SK-N-SH (cell line): ENCODE measurements at regions not wholly inside any gene's neighbourhood (a gene's known extent, or its start where the extent isn't known, plus 50 kb on each side); places are given as distances from the start of the nearest gene placed in this dataset.

Experiments
- CTCF ChIA-PET: fragments of 300-600, 350-600 bp; formaldehyde crosslinking; extraction: SDS; loops from one replicate; lab custom pipeline; 2021; lab: Yijun Ruan, JAX
- POLR2A ChIA-PET: fragments of 350-600 bp; sonication (Branson Sonifier 250); formaldehyde crosslinking; extraction: SDS; loops from one replicate; lab custom pipeline; 2020; ENCODE audit warnings: antibody characterized with exemption, inconsistent platforms; lab: Yijun Ruan, JAX
- DNase-seq: peaks from one replicate; pipeline ENCODE4 v3.0.0; 2012
- H2AFZ ChIP-seq: fragments of 200-600 bp; sonication (generic); 2 replicates; pipeline ENCODE4 v1.8.1; 2016; ENCODE audit warnings: antibody characterized with exemption, mild to moderate bottlenecking, low read depth
- H3F3A ChIP-seq: fragments of 200-600 bp; sonication (generic); replicated peaks from 2 replicates; pipeline ENCODE3; 2016; ENCODE audit warnings: antibody characterized with exemption, mild to moderate bottlenecking; ENCODE audit not compliant: insufficient read depth
- H3K27ac ChIP-seq, 2 experiments: fragments of 200-500 bp in 1 of 2; fragments of 200-600 bp in 1 of 2; sonication (Bioruptor generic) in 1 of 2; sonication (generic), shearing (Covaris generic) in 1 of 2; 2 replicates each; pipeline versions ENCODE4 v1.5.1 to v1.6.1; 2014 to 2016; ENCODE audit warnings: low read depth in 2 of 2, inconsistent platforms in 1 of 2, low read length in 1 of 2, mild to moderate bottlenecking in 1 of 2, mixed read lengths in 1 of 2
- H3K27me3 ChIP-seq: fragments of 200-600 bp; sonication (generic), shearing (Covaris generic); 2 replicates; pipeline ENCODE4 v1.6.1; 2016; ENCODE audit warnings: mixed run types; ENCODE audit not compliant: insufficient read depth
- H3K36me3 ChIP-seq, 2 experiments: fragments of 200-500 bp in 1 of 2; fragments of 200-600 bp in 1 of 2; sonication (Bioruptor generic) in 1 of 2; sonication (generic) in 1 of 2; replicated peaks in 1 of 2; 2 replicates each; pipeline versions ENCODE3 to v1.5.1; 2014 to 2016; ENCODE audit warnings: low read length in 1 of 2, mild to moderate bottlenecking in 1 of 2; ENCODE audit not compliant: insufficient read depth in 2 of 2, control insufficient read depth in 1 of 2
- H3K4me1 ChIP-seq, 2 experiments: fragments of 200-500 bp in 1 of 2; fragments of 200-600 bp in 1 of 2; sonication (Bioruptor generic) in 1 of 2; sonication (generic), shearing (Covaris generic) in 1 of 2; 2 replicates each; pipeline versions ENCODE4 v1.5.1 to v1.6.1; 2014 to 2016; ENCODE audit warnings: low read depth in 1 of 2, low read length in 1 of 2, mixed run types in 1 of 2; ENCODE audit not compliant: insufficient read depth in 2 of 2, control insufficient read depth in 1 of 2
- H3K4me2 ChIP-seq: fragments of 200-600 bp; sonication (generic), shearing (Covaris generic); 2 replicates; pipeline ENCODE4 v1.6.1; 2017; ENCODE audit warnings: mixed run types
- H3K4me3 ChIP-seq, 2 experiments: fragments of 200-500 bp in 1 of 2; fragments of 200-600 bp in 1 of 2; sonication (Bioruptor generic) in 1 of 2; sonication (generic), shearing (Covaris generic) in 1 of 2; 2 replicates each; pipeline versions ENCODE4 v1.5.1 to v1.8.1; 2014 to 2016; ENCODE audit warnings: low read depth in 2 of 2, inconsistent platforms in 1 of 2, low read length in 1 of 2, mild to moderate bottlenecking in 1 of 2, mixed read lengths in 1 of 2, moderate library complexity in 1 of 2
- H3K79me2 ChIP-seq: fragments of 200-600 bp; sonication (generic); 2 replicates; pipeline ENCODE4 v1.8.1; 2017; ENCODE audit warnings: mild to moderate bottlenecking; ENCODE audit not compliant: insufficient read depth
- H3K9ac ChIP-seq: fragments of 200-600 bp; sonication (generic); 2 replicates; pipeline ENCODE4 v1.6.1; 2017; ENCODE audit warnings: mixed run types
- H3K9me2 ChIP-seq: fragments of 200-600 bp; sonication (generic); 2 replicates; pipeline ENCODE4 v1.6.1; 2017; ENCODE audit warnings: mixed run types
- H3K9me3 ChIP-seq: fragments of 200-600 bp; sonication (generic); 2 replicates; pipeline ENCODE4 v1.6.1; 2017; ENCODE audit warnings: mixed run types, mild to moderate bottlenecking, moderate library complexity
- H4K20me1 ChIP-seq: fragments of 200-600 bp; sonication (generic); 2 replicates; pipeline ENCODE4 v1.6.1; 2017; ENCODE audit warnings: mild to moderate bottlenecking, mixed run types; ENCODE audit not compliant: insufficient read depth
- CHD2 ChIP-seq: fragments of 150-350 bp; IDR thresholded peaks from 2 replicates; pipeline ENCODE4 v1.6.1; 2018; ENCODE audit warnings: low read length; ENCODE audit not compliant: partially characterized antibody
- EP300 ChIP-seq, 2 experiments: IDR thresholded peaks; 2 replicates each; pipeline versions ENCODE4 v1.4.0 to v1.6.1; 2012; ENCODE audit warnings: borderline replicate concordance in 1 of 2, low read depth in 1 of 2, low read length in 1 of 2
- EZH2phosphoT487 ChIP-seq: fragments of 200-600 bp; sonication (generic); IDR thresholded peaks from 2 replicates; pipeline ENCODE4 v1.6.1; 2017; ENCODE audit warnings: low read depth, mixed run types, mild to moderate bottlenecking, antibody characterized with exemption, moderate library complexity, borderline replicate concordance
- FOSL2 ChIP-seq: IDR thresholded peaks from 2 replicates; pipeline ENCODE4 v1.4.0; 2012; ENCODE audit warnings: low read depth, mild to moderate bottlenecking, moderate library complexity, borderline replicate concordance
- FOXJ3 ChIP-seq: sonication (generic); formaldehyde crosslinking; IDR thresholded peaks from 2 replicates; pipeline ENCODE4 v1.5.1; 2020; ENCODE audit warnings: mild to moderate bottlenecking, missing genetic modification reagents
- FOXM1 ChIP-seq: IDR thresholded peaks from 2 replicates; pipeline ENCODE4 v1.4.0; 2012; ENCODE audit warnings: low read depth, mild to moderate bottlenecking
- GABPA ChIP-seq: IDR thresholded peaks from 2 replicates; pipeline ENCODE4 v1.4.0; 2012; ENCODE audit warnings: low read depth, mild to moderate bottlenecking
- NFIC ChIP-seq: IDR thresholded peaks from 2 replicates; pipeline ENCODE4 v1.4.0; 2012; ENCODE audit warnings: borderline replicate concordance
- NRF1 ChIP-seq: IDR thresholded peaks from 2 replicates; pipeline ENCODE4 v1.6.1; 2012; ENCODE audit warnings: low read depth, mild to moderate bottlenecking, low read length
- RAD21 ChIP-seq: IDR thresholded peaks from 2 replicates; pipeline ENCODE4 v1.6.1; 2012; ENCODE audit warnings: mild to moderate bottlenecking, low read length
- RCOR1 ChIP-seq: fragments of 150-350 bp; IDR thresholded peaks from 2 replicates; pipeline ENCODE4 v1.6.1; 2017; ENCODE audit warnings: antibody characterized with exemption, low read length
- REST ChIP-seq: IDR thresholded peaks from 2 replicates; pipeline ENCODE4 v1.6.1; 2012; ENCODE audit warnings: mild to moderate bottlenecking, low read depth, low read length, moderate library complexity
- RFX5 ChIP-seq: IDR thresholded peaks from 2 replicates; pipeline ENCODE4 v1.6.1; 2012; ENCODE audit warnings: mild to moderate bottlenecking, improper control_type of control experiment, low read length
- RXRA ChIP-seq: IDR thresholded peaks from 2 replicates; pipeline ENCODE4 v1.4.0; 2012; ENCODE audit warnings: low read depth, mild to moderate bottlenecking, borderline replicate concordance
- SMC3 ChIP-seq: IDR thresholded peaks from 2 replicates; pipeline ENCODE4 v1.6.1; 2012; ENCODE audit warnings: low read depth, low read length, improper control_type of control experiment
- TCF12 ChIP-seq: IDR thresholded peaks from 2 replicates; pipeline ENCODE4 v1.4.0; 2012
- TEAD4 ChIP-seq: IDR thresholded peaks from 2 replicates; pipeline ENCODE4 v1.4.0; 2012; ENCODE audit warnings: mild to moderate bottlenecking, borderline replicate concordance; ENCODE audit not compliant: insufficient read depth
- WGBS: methylation state at CpG from one replicate; pipeline ENCODE4 v1.1.6; 2017; ENCODE audit warnings: low lambda C conversion rate; 5-methylcytosine and 5-hydroxymethylcytosine counted together
- TF ChIP-seq, protein P1 (sequence below): IDR thresholded peaks from 2 replicates; pipeline ENCODE4 v1.4.0; 2012; ENCODE audit warnings: low read depth, borderline replicate concordance
- TF ChIP-seq, protein P2 (sequence below): fragments of 200-600 bp; sonication (generic); IDR thresholded peaks from 2 replicates; pipeline ENCODE4 v1.6.1; 2017; ENCODE audit warnings: antibody characterized with exemption, mild to moderate bottlenecking, moderate library complexity
- TF ChIP-seq, protein P3 (sequence below): IDR thresholded peaks from 2 replicates; pipeline ENCODE4; 2012

DNA sequence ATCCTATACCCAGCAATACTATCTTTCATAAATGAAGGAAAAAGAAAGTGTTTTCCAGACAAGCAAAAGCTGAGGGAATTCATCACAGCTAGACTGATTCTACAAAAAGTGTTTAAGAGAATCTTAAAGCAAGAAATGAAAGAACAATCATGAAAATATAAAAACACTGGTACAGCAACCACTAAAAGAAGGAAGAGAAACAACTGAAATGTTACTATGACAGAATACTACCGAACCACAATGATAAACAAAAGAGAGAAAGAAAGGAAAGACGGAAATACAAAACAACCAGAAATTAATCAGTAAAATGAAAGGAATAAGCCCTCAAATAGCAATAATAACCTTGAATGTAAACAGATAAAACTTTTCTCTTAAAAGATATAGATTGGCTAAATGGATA, 110.8 kb upstream of the AFF2 start:
- no peaks in the 10 kb centered on the region for H3K27me3 ChIP-seq
- no peaks in the 10 kb centered on the region for H3K79me2 ChIP-seq
- TF ChIP-seq CHD2, result no peak
- TF ChIP-seq, protein P1, sequence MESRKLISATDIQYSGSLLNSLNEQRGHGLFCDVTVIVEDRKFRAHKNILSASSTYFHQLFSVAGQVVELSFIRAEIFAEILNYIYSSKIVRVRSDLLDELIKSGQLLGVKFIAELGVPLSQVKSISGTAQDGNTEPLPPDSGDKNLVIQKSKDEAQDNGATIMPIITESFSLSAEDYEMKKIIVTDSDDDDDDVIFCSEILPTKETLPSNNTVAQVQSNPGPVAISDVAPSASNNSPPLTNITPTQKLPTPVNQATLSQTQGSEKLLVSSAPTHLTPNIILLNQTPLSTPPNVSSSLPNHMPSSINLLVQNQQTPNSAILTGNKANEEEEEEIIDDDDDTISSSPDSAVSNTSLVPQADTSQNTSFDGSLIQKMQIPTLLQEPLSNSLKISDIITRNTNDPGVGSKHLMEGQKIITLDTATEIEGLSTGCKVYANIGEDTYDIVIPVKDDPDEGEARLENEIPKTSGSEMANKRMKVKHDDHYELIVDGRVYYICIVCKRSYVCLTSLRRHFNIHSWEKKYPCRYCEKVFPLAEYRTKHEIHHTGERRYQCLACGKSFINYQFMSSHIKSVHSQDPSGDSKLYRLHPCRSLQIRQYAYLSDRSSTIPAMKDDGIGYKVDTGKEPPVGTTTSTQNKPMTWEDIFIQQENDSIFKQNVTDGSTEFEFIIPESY, result no peak
- no peak for TF ChIP-seq EZH2phosphoT487
- no peak for TF ChIP-seq RFX5
- TF ChIP-seq GABPA, result no peak
- TF ChIP-seq NRF1, result no peak
- TF ChIP-seq NFIC, result no peak
- no peak for TF ChIP-seq FOXM1
- TF ChIP-seq, protein P2, sequence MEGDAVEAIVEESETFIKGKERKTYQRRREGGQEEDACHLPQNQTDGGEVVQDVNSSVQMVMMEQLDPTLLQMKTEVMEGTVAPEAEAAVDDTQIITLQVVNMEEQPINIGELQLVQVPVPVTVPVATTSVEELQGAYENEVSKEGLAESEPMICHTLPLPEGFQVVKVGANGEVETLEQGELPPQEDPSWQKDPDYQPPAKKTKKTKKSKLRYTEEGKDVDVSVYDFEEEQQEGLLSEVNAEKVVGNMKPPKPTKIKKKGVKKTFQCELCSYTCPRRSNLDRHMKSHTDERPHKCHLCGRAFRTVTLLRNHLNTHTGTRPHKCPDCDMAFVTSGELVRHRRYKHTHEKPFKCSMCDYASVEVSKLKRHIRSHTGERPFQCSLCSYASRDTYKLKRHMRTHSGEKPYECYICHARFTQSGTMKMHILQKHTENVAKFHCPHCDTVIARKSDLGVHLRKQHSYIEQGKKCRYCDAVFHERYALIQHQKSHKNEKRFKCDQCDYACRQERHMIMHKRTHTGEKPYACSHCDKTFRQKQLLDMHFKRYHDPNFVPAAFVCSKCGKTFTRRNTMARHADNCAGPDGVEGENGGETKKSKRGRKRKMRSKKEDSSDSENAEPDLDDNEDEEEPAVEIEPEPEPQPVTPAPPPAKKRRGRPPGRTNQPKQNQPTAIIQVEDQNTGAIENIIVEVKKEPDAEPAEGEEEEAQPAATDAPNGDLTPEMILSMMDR, result no peak
- no peak for TF ChIP-seq TCF12
- TF ChIP-seq, protein P3, sequence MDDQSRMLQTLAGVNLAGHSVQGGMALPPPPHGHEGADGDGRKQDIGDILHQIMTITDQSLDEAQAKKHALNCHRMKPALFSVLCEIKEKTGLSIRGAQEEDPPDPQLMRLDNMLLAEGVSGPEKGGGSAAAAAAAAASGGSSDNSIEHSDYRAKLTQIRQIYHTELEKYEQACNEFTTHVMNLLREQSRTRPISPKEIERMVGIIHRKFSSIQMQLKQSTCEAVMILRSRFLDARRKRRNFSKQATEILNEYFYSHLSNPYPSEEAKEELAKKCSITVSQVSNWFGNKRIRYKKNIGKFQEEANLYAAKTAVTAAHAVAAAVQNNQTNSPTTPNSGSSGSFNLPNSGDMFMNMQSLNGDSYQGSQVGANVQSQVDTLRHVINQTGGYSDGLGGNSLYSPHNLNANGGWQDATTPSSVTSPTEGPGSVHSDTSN, result no peak
- TF ChIP-seq REST, result no peak
- no peak for TF ChIP-seq FOXJ3 (CRISPR knock-in tag)
- TF ChIP-seq RXRA, result no peak
- TF ChIP-seq SMC3, result no peak
- TF ChIP-seq RCOR1, result no peak
- no peak for TF ChIP-seq FOSL2
- no peak for TF ChIP-seq TEAD4
- no peak for TF ChIP-seq RAD21
- TF ChIP-seq EP300 (IDR thresholded peaks at IDR 0.05; ENCODE audit: borderline replicate concordance in 1 of 2, low read depth in 1 of 2, low read length in 1 of 2), result no peak
- no peak overlapping the region for H3K27ac ChIP-seq
- ChIA-PET POLR2A (interaction anchor here (0.7 kb wide), 1 partner anchor 204 kb away, joined by 6 read pairs; no protein-coding TSS in a partner anchor), CTCF (no interaction called here)
- no peaks in the 10 kb centered on the region for H3K9me3 ChIP-seq
- H4K20me1 ChIP-seq, result no peaks in the 10 kb centered on the region
- WGBS, result 3% methylated on average over 2 of the region's 2 CpGs
- no peak overlapping the region for H3K4me3 ChIP-seq
- H3K9me2 ChIP-seq, result no peaks in the 10 kb centered on the region
- no peak overlapping the region for H3K9ac ChIP-seq
- no peaks in the 10 kb centered on the region for H3K4me1 ChIP-seq
- DNase-seq, result no peak
- H3K36me3 ChIP-seq, result no peaks in the 10 kb centered on the region
- no peaks in the 10 kb centered on the region for H3F3A ChIP-seq
- H3K4me2 ChIP-seq, result no peak overlapping the region
- H2AFZ ChIP-seq, result no peak overlapping the region
